Stimulated activated CD4-positive, alpha-beta T cell treated with anti-CD3 and anti-CD28 coated beads, TNF-alpha, amount 100 ng/mL, for 24 hours (primary cell): ENCODE measurements at regions not wholly inside any gene's neighbourhood (a gene's known extent, or its start where the extent isn't known, plus 50 kb on each side); places are given as distances from the start of the nearest gene placed in this dataset.

Source experiments
- DNase-seq, 3 experiments: peaks; one replicate each; pipeline ENCODE4 v3.0.0-alpha.2; 2020; ENCODE audit warnings: low read depth in 3 of 3

- no peak for DNase-seq
Measured at GRCh38 chr16:49081086-49081485, 200.6 kb downstream of the CBLN1 start.

DNA sequence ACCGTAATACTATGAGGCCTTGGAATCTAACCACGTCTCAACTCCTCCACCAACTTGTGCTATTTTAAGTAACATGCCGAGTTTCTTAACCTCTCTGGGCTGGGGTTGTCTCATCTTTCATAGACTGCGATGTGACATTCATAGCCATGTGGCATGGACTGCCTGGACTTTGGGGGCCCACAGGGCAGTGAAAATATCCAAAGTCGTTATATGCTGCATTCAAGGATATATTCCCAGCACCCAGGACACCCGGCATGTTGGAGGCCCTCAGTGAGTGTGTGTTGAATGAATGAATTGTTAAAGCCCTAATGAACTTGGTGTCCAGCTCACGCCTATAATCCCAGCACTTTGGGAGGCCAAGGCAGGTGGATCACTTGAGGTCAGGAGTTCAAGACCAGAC is 203.1 kb downstream of the CBLN1 start:
- DNase-seq: no peak

GRCh38 chr16:49078104-49078503 is 203.5 kb downstream of the CBLN1 start:
- no peak for DNase-seq

DNA sequence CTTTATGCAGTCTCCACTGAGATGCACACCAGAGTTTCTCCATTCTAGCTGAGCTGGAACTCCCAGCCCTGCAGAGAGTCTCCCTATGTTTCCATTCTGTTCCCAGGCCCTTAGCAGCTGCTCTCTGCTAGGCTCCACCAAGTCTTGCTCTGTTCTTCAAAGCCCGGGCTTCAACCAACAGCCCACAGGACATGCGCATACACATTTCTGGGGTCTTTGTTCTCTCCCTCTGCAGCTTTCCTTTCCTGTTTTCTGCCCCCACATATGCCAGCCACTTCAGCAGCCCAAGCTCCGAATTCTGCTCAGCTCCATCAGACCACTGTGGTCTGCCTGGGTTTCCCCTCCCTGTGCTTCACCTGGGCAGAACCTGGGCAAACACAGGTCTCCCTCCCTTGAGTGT is 205.9 kb downstream of the CBLN1 start:
- DNase-seq: no peak

DNA sequence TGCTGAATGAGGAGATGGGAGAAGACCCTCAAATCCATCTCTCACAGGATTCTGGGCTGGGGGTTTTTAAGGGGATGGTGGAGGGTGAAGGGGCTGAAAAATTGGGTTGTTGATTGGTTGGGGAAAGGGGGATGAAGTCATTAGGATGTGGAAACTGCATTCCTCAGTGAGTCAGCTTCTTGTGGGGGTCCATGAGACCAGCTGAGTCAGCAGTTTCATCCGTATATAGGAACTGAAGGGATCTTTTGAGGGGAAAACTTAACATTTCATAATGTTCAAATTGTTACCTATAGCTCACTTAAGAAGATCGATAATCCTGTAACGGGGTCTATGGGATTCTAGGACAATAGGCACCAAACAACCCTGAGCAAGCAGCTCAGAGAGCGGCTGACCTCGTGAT is 213.4 kb downstream of the CBLN1 start:
- DNase-seq: no peak

DNA sequence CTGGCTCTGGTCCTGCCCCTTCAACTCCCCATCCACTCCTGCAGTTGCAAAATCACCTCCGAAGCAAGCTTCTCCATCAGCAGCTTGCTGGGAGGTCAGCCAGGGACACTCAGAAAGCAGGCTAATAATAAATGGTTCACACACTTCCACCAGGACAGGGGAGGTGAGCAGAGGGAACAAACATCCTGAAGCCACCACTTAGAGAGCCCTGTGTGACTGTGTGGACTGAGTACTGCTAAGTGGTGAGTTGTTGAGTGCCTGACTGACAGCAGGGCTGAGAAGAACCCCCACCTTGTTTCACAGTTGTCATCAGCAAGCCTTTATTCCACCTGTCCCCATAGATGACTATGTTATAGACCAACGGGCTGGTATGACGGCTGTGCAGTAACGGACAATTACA is 213.9 kb downstream of the CBLN1 start:
- no peak for DNase-seq

- DNase-seq: no peak
Measured at GRCh38 chr16:49061137-49061714, 220.4 kb downstream of the CBLN1 start.

- DNase-seq: no peak
Measured at GRCh38 chr16:49060728-49061127, 220.9 kb downstream of the CBLN1 start.

- DNase-seq: no peak
Measured at GRCh38 chr16:49058382-49058781, 223.3 kb downstream of the CBLN1 start.

DNA sequence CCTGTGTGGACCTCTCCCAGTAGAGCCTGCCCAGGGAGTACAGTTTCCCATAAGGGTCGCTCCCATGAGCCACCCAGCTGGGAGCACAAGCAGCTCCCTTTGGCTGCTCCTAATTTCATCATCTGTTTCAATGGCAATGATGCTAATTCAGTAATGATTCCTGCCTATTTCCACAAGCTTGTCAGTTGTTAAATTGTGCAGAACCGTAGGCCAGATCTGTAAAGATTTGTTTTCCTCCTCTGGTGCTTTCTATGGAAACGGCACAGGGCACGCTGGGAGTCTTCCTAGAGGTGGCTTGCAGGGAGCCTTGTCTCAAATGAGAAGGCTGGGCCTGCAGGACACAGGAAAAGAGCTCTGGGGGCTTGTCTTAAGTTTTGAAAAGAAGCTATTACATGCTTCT is 223.7 kb downstream of the CBLN1 start:
- no peak for DNase-seq

- DNase-seq: no peak
Measured at GRCh38 chr16:49057391-49057790, 224.2 kb downstream of the CBLN1 start.

- no peak for DNase-seq
Measured at GRCh38 chr16:49056546-49056945, 225.1 kb downstream of the CBLN1 start.

GRCh38 chr16:49055824-49056545 is 225.7 kb downstream of the CBLN1 start:
- DNase-seq: no peak

GRCh38 chr16:49055291-49055690 is 226.3 kb downstream of the CBLN1 start:
- DNase-seq: no peak

GRCh38 chr16:49054606-49055005 is 227.0 kb downstream of the CBLN1 start:
- no peak for DNase-seq

- no peak for DNase-seq
Measured at GRCh38 chr16:49052846-49053245, 228.8 kb downstream of the CBLN1 start.

DNA sequence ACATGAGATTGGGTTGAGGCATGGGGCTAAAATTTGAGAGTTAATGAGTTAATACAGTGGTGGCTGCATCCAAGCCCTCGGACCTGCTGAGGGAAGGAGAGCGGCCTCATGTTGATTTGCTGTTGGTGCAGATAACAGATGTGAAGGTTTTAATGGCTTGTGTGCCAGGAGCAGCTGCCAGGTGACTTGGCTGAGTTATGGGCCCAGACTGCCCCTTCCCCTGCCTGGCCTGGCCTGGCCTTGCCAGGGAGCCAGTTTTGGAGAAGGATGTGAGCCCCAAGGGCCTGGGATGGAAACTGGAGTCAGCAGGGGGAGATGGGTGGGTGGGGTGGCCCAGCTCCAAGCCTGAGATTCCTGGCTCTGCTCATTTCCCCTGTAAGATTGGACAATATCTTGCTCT is 230.1 kb downstream of the CBLN1 start:
- no peak for DNase-seq

DNA sequence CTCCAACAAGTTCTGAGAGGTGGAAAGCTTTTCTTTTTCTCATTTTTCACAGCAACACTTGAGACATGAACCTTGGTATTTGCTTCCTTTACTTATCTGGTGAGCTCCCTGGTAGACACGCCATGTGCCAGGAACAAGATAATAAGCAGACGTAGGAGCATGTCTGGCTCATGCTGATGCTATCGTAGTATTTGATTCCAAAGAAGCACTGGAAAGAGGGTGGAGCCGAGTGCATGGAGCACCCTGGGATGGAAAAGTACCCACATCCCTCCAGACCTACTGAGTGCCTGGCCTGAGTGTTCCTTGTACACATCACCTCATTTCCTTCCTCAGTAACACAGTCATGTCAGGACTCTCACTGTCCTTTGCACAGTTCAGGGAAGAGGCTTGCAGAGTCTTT is 231.0 kb downstream of the CBLN1 start:
- no peak for DNase-seq

- no peak for DNase-seq
Measured at GRCh38 chr16:49049644-49050043, 232.0 kb downstream of the CBLN1 start.

GRCh38 chr16:49049191-49049590 is 232.4 kb downstream of the CBLN1 start:
- DNase-seq: no peak

DNA sequence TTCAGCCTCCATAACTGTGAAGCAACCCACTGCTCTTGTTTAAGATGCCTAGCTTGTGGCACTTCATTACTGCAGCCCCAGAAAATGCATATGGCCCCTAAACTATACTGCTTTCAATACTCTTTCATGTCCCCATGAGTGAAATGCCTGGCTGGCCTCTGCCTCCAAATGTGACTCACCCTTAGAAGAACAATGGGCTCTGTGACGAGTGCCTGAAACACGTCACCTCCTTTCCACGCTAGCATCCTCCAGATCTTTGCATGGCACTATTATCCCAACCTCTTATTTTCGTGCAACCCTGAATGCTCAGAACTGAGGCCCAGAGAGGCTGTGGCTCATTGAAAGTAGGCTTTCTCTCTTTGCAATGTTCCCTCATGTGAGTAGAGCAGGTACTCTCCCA is 233.1 kb downstream of the CBLN1 start:
- DNase-seq: no peak

DNA sequence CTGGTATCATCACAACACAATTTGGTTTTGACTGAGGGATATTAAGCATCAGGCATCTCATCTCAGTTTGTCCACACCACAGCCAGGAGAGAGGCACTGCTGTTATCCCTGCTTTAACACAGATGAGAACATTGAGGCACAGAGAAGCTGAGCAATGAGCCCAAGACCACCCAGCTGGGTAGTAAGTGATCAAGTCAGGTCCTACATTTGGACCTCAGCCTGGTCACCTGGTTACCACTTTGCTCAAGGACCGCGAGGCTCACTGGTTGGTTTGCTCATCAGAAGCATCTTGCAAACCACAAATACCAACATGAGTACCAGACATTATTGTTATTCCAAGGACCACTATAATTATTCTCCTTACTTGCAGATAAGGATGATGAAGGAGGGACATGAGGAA is 245.5 kb downstream of the CBLN1 start:
- no peak for DNase-seq

DNA sequence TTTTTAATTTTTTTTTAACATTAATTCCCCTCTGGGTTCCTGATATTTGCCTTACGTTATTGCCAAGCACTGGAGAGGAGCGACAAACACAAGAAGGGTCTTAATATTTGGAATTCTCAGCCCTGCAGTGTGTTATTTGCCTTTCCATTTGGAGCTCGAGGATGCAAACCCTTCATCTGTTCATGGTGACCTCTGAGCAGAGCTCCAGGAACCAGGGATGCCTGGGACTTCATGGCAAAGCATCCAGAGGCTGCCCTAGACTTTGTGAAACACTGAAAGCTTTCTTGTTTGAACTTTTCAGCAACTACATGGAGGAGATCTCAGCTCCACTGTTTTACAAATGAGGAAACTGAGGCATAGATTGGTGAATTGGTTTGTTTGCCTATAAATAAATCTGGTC is 254.2 kb downstream of the CBLN1 start:
- no peak for DNase-seq
